Uterus (tissue), 2 donors: ENCODE measurements at regions not wholly inside any gene's neighbourhood (a gene's known extent, or its start where the extent isn't known, plus 50 kb on each side); places are given as distances from the start of the nearest gene placed in this dataset.

Experiments used
- POLR2A ChIP-seq, 2 donors: fragments of 450-650 bp; IDR thresholded peaks; one replicate each; pipeline ENCODE4 v1.6.1; 2016; ENCODE audit warnings: antibody characterized with exemption in 2 of 2, mild to moderate bottlenecking in 1 of 2, moderate library complexity in 1 of 2
- TF ChIP-seq, protein P1 (sequence below), 4 experiments: fragments of 200-600 bp in 2 of 4; fragments of 450-650 bp in 2 of 4; sonication (generic) in 2 of 4; IDR thresholded peaks; one replicate each; pipeline ENCODE4 v1.5.1; 2016 to 2019; ENCODE audit warnings: antibody characterized with exemption in 4 of 4, mild to moderate bottlenecking in 2 of 4, moderate library complexity in 1 of 4

- TF ChIP-seq, protein P1, sequence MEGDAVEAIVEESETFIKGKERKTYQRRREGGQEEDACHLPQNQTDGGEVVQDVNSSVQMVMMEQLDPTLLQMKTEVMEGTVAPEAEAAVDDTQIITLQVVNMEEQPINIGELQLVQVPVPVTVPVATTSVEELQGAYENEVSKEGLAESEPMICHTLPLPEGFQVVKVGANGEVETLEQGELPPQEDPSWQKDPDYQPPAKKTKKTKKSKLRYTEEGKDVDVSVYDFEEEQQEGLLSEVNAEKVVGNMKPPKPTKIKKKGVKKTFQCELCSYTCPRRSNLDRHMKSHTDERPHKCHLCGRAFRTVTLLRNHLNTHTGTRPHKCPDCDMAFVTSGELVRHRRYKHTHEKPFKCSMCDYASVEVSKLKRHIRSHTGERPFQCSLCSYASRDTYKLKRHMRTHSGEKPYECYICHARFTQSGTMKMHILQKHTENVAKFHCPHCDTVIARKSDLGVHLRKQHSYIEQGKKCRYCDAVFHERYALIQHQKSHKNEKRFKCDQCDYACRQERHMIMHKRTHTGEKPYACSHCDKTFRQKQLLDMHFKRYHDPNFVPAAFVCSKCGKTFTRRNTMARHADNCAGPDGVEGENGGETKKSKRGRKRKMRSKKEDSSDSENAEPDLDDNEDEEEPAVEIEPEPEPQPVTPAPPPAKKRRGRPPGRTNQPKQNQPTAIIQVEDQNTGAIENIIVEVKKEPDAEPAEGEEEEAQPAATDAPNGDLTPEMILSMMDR (IDR thresholded peaks at IDR 0.05) = no peak
- TF ChIP-seq POLR2A (IDR thresholded peaks at IDR 0.05) = no peak
These were observed 158.8 kb upstream of the SIX2 start for GRCh38 chr2:45167920-45168629.
